ENCODE measurements at regions not wholly inside any gene's neighbourhood (a gene's known extent, or its start where the extent isn't known, plus 50 kb on each side); places are given as distances from the start of the nearest gene placed in this dataset.
"Not testable (repeated sequence)": the region's sequence is repeated elsewhere in the genome, so short reads cannot be mapped to it uniquely, and the experiment has no call there.

GRCh38 chr4:114043116-114043515, 63.7 kb upstream of the ARSJ start:
- TF ChIP-seq, protein P1, sequence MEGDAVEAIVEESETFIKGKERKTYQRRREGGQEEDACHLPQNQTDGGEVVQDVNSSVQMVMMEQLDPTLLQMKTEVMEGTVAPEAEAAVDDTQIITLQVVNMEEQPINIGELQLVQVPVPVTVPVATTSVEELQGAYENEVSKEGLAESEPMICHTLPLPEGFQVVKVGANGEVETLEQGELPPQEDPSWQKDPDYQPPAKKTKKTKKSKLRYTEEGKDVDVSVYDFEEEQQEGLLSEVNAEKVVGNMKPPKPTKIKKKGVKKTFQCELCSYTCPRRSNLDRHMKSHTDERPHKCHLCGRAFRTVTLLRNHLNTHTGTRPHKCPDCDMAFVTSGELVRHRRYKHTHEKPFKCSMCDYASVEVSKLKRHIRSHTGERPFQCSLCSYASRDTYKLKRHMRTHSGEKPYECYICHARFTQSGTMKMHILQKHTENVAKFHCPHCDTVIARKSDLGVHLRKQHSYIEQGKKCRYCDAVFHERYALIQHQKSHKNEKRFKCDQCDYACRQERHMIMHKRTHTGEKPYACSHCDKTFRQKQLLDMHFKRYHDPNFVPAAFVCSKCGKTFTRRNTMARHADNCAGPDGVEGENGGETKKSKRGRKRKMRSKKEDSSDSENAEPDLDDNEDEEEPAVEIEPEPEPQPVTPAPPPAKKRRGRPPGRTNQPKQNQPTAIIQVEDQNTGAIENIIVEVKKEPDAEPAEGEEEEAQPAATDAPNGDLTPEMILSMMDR (IDR thresholded peaks at IDR 0.05): no peak
- DNase-seq (ENCODE audit: low spot score) (no peak), ATAC-seq (ENCODE audit: low FRiP score) (no peak)

DNA sequence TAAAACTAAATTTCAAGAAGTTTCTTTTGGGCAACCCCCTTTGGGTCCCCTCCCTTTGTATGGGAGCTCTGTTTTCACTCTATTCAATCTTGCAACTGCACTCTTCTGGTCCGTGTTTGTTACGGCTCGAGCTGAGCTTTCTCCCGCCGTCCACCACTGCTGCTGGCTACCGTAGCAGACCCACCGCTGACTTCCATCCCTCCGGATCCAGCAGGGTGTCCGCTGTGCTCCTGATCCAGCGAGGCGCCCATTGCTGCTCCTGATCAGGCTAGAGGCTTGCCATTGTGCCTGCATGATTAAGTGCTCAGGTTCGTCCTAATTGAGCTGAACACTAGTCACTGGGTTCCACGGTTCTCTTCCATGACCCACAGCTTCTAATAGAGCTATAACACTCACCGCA, 64.9 kb upstream of the ARSJ start:
- not testable (repeated sequence) for DNase-seq (ENCODE audit: low spot score); ATAC-seq (ENCODE audit: low FRiP score)

GRCh38 chr4:114046331-114046730, 66.9 kb upstream of the ARSJ start:
- DNase-seq (ENCODE audit: low spot score) (no peak), ATAC-seq (ENCODE audit: low FRiP score) (no peak)
- TF ChIP-seq, protein P1 (IDR thresholded peaks at IDR 0.05): no peak

GRCh38 chr4:114048154-114048553, 68.7 kb upstream of the ARSJ start:
- not testable (repeated sequence) for ATAC-seq (ENCODE audit: low FRiP score); DNase-seq (ENCODE audit: low spot score)

DNA sequence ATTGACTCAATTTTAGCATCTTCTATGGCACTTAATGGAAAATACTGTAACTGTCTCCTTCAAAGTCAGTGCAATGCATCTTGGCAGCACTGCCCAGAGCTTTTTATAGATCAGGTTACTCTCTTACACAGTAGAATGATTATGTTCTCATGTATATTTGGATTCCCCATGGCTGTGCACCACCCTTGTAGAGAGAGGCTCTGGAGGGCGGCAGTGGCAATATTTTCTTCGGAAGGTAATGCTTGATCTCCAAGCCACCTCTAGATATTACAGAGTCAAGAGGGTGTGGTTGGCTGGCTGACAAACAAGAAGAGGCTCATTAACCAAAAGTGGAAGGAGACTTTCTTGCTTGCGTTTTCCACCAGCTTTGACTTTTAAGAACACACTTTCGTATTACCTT, 72.8 kb upstream of the ARSJ start:
- DNase-seq (ENCODE audit: low spot score) (no peak), ATAC-seq (ENCODE audit: low FRiP score) (no peak)
- TF ChIP-seq, protein P1 (IDR thresholded peaks at IDR 0.05): no peak

DNA sequence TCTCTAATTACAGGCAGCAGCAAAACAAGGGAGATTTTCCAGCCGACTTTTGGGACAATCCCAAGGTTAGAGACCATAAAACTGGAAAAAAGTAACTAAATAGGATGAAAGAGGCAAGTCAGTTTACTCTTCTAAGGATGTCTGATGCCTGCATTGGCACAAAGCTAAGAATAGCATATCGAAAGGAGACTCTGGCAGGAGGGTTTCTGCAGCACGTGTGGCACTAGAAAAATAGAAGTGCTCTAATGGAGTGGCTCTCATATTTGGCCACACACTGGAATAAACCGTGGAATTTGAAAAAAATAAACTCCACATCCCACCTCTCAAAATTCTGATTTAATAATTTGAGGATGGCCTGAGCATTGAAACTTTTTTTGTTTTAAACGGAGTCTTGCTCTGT, 77.2 kb upstream of the ARSJ start:
- DNase-seq (ENCODE audit: low spot score) (no peak), ATAC-seq (ENCODE audit: low FRiP score) (no peak)
- TF ChIP-seq, protein P1 (IDR thresholded peaks at IDR 0.05): no peak

DNA sequence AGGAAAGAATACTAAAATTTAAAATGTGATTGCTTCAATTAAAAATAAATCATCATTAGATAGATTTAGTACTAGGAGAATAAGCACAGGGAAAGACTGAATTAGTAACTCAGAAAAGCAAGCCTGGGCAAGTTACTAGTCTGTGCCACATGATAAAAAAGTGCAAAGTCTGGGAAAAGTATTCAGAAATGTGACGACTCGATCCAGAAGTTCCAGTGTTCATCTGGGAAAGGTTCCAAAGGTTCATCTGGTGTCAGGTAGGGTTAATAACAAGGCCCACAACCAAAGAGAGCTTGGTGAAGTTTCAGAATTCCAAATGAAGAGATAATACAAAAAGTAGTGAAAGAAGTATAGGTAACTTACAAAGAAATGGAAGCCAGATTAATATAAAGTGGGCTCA, 78.3 kb upstream of the ARSJ start:
- ATAC-seq (ENCODE audit: low FRiP score): no peak

DNA sequence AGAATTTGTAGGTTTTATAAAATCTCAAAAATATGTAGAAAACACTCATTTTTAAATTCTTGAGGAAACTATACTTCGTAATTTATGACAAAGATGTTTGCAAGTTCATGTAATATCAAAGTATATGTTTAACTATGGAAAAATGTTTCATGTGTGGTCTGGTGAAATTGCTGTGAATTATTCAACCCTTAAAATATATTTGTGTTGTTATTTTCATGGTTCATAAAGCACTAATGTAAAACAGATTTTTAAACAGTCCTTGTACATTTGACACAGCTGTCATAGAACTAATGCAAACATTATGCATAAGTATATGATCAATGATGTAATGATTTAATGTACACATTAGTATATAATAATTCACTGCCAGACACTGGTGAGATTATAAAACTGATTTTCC, 83.1 kb upstream of the ARSJ start:
- no peak for DNase-seq (ENCODE audit: low spot score)
- no peak for ATAC-seq (ENCODE audit: low FRiP score)
- TF ChIP-seq, protein P1 (IDR thresholded peaks at IDR 0.05): no peak

More for the DNA sequence above, 78.3 kb upstream of the ARSJ start:
- TF ChIP-seq, protein P1 (IDR thresholded peaks at IDR 0.05): no peak
- DNase-seq (ENCODE audit: low spot score): no peak

Data from omental fat pad (tissue), 3 donors.